GM23338 (cell line): ENCODE measurements at regions not wholly inside any gene's neighbourhood (a gene's known extent, or its start where the extent isn't known, plus 50 kb on each side); places are given as distances from the start of the nearest gene placed in this dataset.

Experiments
- ATAC-seq: fragments of 200-7000 bp; cut with Tn5 transposase; 3 replicates; pipeline ENCODE4 v1.9.1; 2020
- DNase-seq: peaks from one replicate; pipeline ENCODE4 v3.0.0-alpha.2; 2015; ENCODE audit warnings: low spot score
- H2AFZ ChIP-seq: fragments of 200-600 bp; sonication (generic); 2 replicates; pipeline ENCODE4 v1.8.0; 2016; ENCODE audit warnings: antibody characterized with exemption, mild to moderate bottlenecking, moderate library complexity
- H3F3A ChIP-seq: fragments of 200-600 bp; sonication (generic); replicated peaks from 2 replicates; pipeline ENCODE4 v1.8.0; 2017; ENCODE audit warnings: antibody characterized with exemption, mixed run types, low read depth
- H3K27ac ChIP-seq: fragments of 200-600 bp; sonication (generic); 2 replicates; pipeline ENCODE4 v1.6.1; 2016; ENCODE audit warnings: low read depth
- H3K27me3 ChIP-seq: fragments of 200-600 bp; sonication (generic); 2 replicates; pipeline ENCODE4 v1.8.0; 2016; ENCODE audit warnings: mild to moderate bottlenecking, mixed run types, moderate library complexity; ENCODE audit not compliant: insufficient read depth
- H3K36me3 ChIP-seq: fragments of 200-600 bp; sonication (generic); 2 replicates; pipeline ENCODE4 v1.8.0; 2016; ENCODE audit warnings: mild to moderate bottlenecking; ENCODE audit not compliant: insufficient read depth
- H3K4me1 ChIP-seq: fragments of 200-600 bp; sonication (generic); 2 replicates; pipeline ENCODE4 v1.8.0; 2016; ENCODE audit warnings: mild to moderate bottlenecking, moderate library complexity; ENCODE audit not compliant: insufficient read depth
- H3K4me2 ChIP-seq: fragments of 200-600 bp; sonication (generic); 2 replicates; pipeline ENCODE4 v1.7.1; 2017; ENCODE audit warnings: mixed run types
- H3K4me3 ChIP-seq: fragments of 200-600 bp; sonication (generic); 2 replicates; pipeline ENCODE4 v1.6.1; 2016; ENCODE audit warnings: mixed run types
- H3K79me2 ChIP-seq: fragments of 200-600 bp; sonication (generic); replicated peaks from 2 replicates; pipeline ENCODE4 v1.8.0; 2017; ENCODE audit warnings: mild to moderate bottlenecking; ENCODE audit not compliant: insufficient read depth
- H3K9me2 ChIP-seq: fragments of 200-600 bp; sonication (generic); 2 replicates; pipeline ENCODE4 v1.8.0; 2017; ENCODE audit not compliant: insufficient read depth
- H4K20me1 ChIP-seq: fragments of 200-600 bp; sonication (generic); replicated peaks from 2 replicates; pipeline ENCODE4 v1.8.0; 2017; ENCODE audit warnings: mild to moderate bottlenecking; ENCODE audit not compliant: insufficient read depth
- H3K27ac Mint-ChIP-seq: 2 replicates; pipeline ENCODE4 v1.8.0; 2020; ENCODE audit warnings: inconsistent platforms, mild to moderate bottlenecking, moderate library complexity, mixed read lengths
- H3K27me3 Mint-ChIP-seq: 3 replicates; pipeline ENCODE4 v1.8.0; 2022; ENCODE audit warnings: low read depth, mild to moderate bottlenecking, moderate library complexity, mixed read lengths, inconsistent platforms; ENCODE audit not compliant: insufficient read depth, poor library complexity
- H3K36me3 Mint-ChIP-seq: 3 replicates; pipeline ENCODE4 v1.8.0; 2021; ENCODE audit warnings: low read depth, mild to moderate bottlenecking, inconsistent platforms, moderate library complexity, mixed read lengths
- H3K4me1 Mint-ChIP-seq: 3 replicates; pipeline ENCODE4 v1.8.0; 2020; ENCODE audit warnings: mild to moderate bottlenecking, inconsistent platforms, mixed read lengths
- H3K4me3 Mint-ChIP-seq: 3 replicates; pipeline ENCODE4 v1.8.0; 2021; ENCODE audit warnings: moderate library complexity, mild to moderate bottlenecking, inconsistent platforms, mixed read lengths
- H3K9me3 Mint-ChIP-seq: 3 replicates; pipeline ENCODE4 v1.8.0; 2020; ENCODE audit warnings: moderate library complexity, mild to moderate bottlenecking, inconsistent platforms, mixed read lengths
- CREB1 ChIP-seq: fragments of 250-450 bp; sonication (Bioruptor Pico); IDR thresholded peaks from 2 replicates; pipeline ENCODE4 v1.5.0; 2020; ENCODE audit warnings: low read depth, mild to moderate bottlenecking, moderate library complexity
- CTCF ChIP-seq, 2 experiments: fragments of 200-600 bp in 1 of 2; sonication (generic) in 1 of 2; conservative IDR thresholded peaks; 2 replicates each; pipeline versions ENCODE4 v1.5.1 to v1.6.1; 2016 to 2017; ENCODE audit warnings: antibody characterized with exemption in 2 of 2, low read depth in 2 of 2, mild to moderate bottlenecking in 2 of 2, moderate library complexity in 1 of 2
- EZH2 ChIP-seq: fragments of 200-600 bp; sonication (generic); IDR thresholded peaks from one replicate; pipeline ENCODE4 v1.8.0; 2017; ENCODE audit warnings: antibody characterized with exemption, mild to moderate bottlenecking, low read depth; ENCODE audit not compliant: unreplicated experiment
- JUNB ChIP-seq: IDR thresholded peaks from one replicate; pipeline ENCODE4 v1.6.1; 2016; ENCODE audit warnings: antibody characterized with exemption; ENCODE audit not compliant: unreplicated experiment
- POLR2AphosphoS5 ChIP-seq: IDR thresholded peaks from 2 replicates; pipeline ENCODE4 v1.6.1; 2016; ENCODE audit warnings: antibody characterized with exemption, low read depth
- REST ChIP-seq: IDR thresholded peaks from one replicate; pipeline ENCODE4 v1.6.1; 2018; ENCODE audit warnings: antibody characterized with exemption; ENCODE audit not compliant: unreplicated experiment
- STAT1 ChIP-seq: IDR thresholded peaks from one replicate; pipeline ENCODE4 v1.6.1; 2016; ENCODE audit warnings: antibody characterized with exemption; ENCODE audit not compliant: unreplicated experiment
- ZNF114 ChIP-seq: fragments of 250-450 bp; sonication (Bioruptor Pico); IDR thresholded peaks from 2 replicates; pipeline ENCODE4 v1.5.0; 2020; ENCODE audit warnings: mild to moderate bottlenecking, moderate library complexity
- ZNF331 ChIP-seq: fragments of 250-450 bp; sonication (Bioruptor Pico); IDR thresholded peaks from 2 replicates; pipeline ENCODE4 v1.5.0; 2020; ENCODE audit warnings: low read depth, mild to moderate bottlenecking, moderate library complexity
- ZNF462 ChIP-seq: fragments of 250-450 bp; sonication (Bioruptor Pico); IDR thresholded peaks from 2 replicates; pipeline ENCODE4 v1.5.0; 2020; ENCODE audit warnings: mild to moderate bottlenecking, moderate library complexity

- no peak overlapping the region for H3K4me3 Mint-ChIP-seq
- H3K9me3 Mint-ChIP-seq: peaks cover 82% of the 10 kb centered on the region
- H3K36me3 Mint-ChIP-seq: peaks cover 23% of the 10 kb centered on the region
- no peak for ATAC-seq
- Histone ChIP-seq H3K4me3 (no peak overlapping the region), H3F3A (no peaks in the 10 kb centered on the region), H3K4me1 (no peaks in the 10 kb centered on the region), H3K4me2 (no peak overlapping the region), H2AFZ (no peak overlapping the region), H3K79me2 (no peaks in the 10 kb centered on the region), H3K9me2 (no peaks in the 10 kb centered on the region), H3K27ac (no peak overlapping the region), H3K27me3 (no peaks in the 10 kb centered on the region), H3K36me3 (peaks cover 3% of the 10 kb centered on the region; the same call in 1 of the 2 replicates), H4K20me1 (no peaks in the 10 kb centered on the region)
- TF ChIP-seq EZH2: no peak
- DNase-seq: no peak
- peaks cover 5% of the 10 kb centered on the region for H3K27me3 Mint-ChIP-seq
- no peak overlapping the region for H3K27ac Mint-ChIP-seq
- H3K4me1 Mint-ChIP-seq: no peaks in the 10 kb centered on the region
These were observed 323.1 kb downstream of the CDH26 start for GRCh38 chr20:60281295-60281694.

GRCh38 chr20:60283281-60283680 lies 325.1 kb downstream of the CDH26 start:
- ATAC-seq: no peak
- H3K27me3 Mint-ChIP-seq: peaks cover 8% of the 10 kb centered on the region
- no peaks in the 10 kb centered on the region for H3K9me2 ChIP-seq
- no peak overlapping the region for H3K27ac Mint-ChIP-seq
- no peaks in the 10 kb centered on the region for H4K20me1 ChIP-seq
- H3K4me1 ChIP-seq: no peaks in the 10 kb centered on the region
- H3K27ac ChIP-seq: no peak overlapping the region
- H3K4me3 Mint-ChIP-seq: no peak overlapping the region
- peak; percentile 30 for DNase-seq
- H3K27me3 ChIP-seq: no peaks in the 10 kb centered on the region
- no peak overlapping the region for H2AFZ ChIP-seq
- H3K36me3 ChIP-seq: peaks cover 3% of the 10 kb centered on the region; the same call in 1 of the 2 replicates
- H3K79me2 ChIP-seq: no peaks in the 10 kb centered on the region
- H3K9me3 Mint-ChIP-seq: peaks cover 88% of the 10 kb centered on the region
- H3F3A ChIP-seq: no peaks in the 10 kb centered on the region
- H3K36me3 Mint-ChIP-seq: peaks cover 28% of the 10 kb centered on the region
- no peak for TF ChIP-seq ZNF462 (CRISPR knock-in tag)
- TF ChIP-seq EZH2: no peak
- TF ChIP-seq CTCF (conservative IDR thresholded peaks at IDR 0.05; ENCODE audit: low read depth in 2 of 2): no peak
- no peak for TF ChIP-seq REST
- no peak for TF ChIP-seq POLR2AphosphoS5
- no peak for TF ChIP-seq CREB1 (CRISPR knock-in tag)
- TF ChIP-seq STAT1: no peak
- no peak for TF ChIP-seq JUNB
- no peak for TF ChIP-seq ZNF114 (CRISPR knock-in tag)
- no peak for TF ChIP-seq ZNF331 (CRISPR knock-in tag)
- no peak overlapping the region for H3K4me2 ChIP-seq
- no peaks in the 10 kb centered on the region for H3K4me1 Mint-ChIP-seq
- no peak overlapping the region for H3K4me3 ChIP-seq
